Activated CD4-positive, alpha-beta T cell treated with anti-CD3 and anti-CD28 coated beads for 48 hours (primary cell): ENCODE measurements at regions not wholly inside any gene's neighbourhood (a gene's known extent, or its start where the extent isn't known, plus 50 kb on each side); places are given as distances from the start of the nearest gene placed in this dataset.

Source experiments
- DNase-seq: peaks from one replicate; pipeline ENCODE4 v3.0.0-alpha.2; 2020

GRCh38 chr10:128865436-128866195 lies 601.4 kb upstream of the MGMT start:
- DNase-seq, result no peak

DNA sequence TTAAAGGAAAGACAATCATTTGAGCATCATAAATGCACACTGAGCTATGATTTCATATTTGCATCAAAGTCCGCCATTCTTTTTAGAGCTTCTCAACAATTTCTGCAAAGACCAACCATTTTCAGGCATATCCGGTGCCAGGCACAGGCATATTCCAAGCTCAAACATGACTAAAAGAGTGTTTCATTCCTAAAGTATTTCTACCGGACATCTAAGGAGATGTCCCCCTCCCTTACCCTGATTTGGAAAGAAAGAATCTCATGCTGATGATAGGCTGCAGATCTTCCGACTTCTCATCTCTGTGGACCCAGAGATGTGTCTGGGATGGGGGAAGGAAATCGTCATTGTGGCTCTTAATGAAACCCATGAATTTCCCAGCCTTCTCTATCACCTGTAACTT lies 600.5 kb upstream of the MGMT start:
- no peak for DNase-seq

- DNase-seq, result no peak
Observed at GRCh38 chr10:128867210-128867609, 599.8 kb upstream of the MGMT start.

DNA sequence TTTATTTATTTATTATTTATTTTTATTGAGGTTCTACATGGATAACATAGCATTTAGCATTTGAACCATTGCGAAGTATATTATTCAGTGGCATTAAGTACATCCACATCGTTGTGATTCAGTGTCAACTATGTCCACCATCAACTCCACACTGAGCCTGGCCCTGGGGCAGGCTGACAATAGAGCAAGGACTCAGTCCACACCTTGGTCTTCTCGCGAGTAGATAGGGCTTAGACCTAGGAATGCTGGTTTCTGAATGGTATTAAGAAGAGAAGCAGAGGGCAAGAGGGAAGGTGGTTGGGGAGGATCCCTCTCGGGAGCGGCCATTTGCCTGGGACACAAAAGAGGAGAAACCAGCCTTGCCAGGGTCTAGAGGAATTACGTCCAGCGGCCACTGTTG lies 599.2 kb upstream of the MGMT start:
- DNase-seq, result no peak

GRCh38 chr10:128868481-128868880 lies 598.6 kb upstream of the MGMT start:
- DNase-seq, result no peak

DNA sequence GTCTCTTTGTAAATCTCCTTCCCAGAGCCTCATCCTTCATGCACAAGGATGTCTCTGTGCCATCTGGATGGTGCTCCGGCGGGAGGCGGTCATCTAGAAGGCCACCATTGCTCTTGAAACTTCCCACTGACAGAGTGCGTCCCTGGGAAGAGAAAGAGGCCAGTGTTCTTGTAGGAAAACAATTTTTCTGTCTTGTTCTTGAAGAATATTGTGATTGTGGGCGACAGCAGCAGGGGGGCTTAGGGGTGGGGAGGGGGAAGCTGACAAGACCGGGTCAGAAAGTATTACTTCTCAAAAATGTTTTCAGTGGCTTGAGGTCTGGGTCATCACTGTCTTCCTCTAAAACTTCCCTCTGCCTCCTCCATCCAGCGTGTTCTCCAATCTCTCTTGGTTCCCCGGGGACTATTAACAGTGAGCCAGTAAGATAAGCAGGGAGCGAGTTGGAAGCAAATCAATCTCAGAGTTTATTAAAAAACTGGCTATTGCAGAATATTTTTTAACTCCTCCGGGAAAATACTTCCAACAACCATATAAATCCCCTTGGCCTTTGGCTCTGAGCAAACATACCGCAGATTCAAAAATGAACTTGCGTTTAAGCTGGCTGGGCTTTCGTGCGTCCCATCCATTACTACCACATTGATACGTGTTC lies 597.8 kb upstream of the MGMT start:
- no peak for DNase-seq

DNA sequence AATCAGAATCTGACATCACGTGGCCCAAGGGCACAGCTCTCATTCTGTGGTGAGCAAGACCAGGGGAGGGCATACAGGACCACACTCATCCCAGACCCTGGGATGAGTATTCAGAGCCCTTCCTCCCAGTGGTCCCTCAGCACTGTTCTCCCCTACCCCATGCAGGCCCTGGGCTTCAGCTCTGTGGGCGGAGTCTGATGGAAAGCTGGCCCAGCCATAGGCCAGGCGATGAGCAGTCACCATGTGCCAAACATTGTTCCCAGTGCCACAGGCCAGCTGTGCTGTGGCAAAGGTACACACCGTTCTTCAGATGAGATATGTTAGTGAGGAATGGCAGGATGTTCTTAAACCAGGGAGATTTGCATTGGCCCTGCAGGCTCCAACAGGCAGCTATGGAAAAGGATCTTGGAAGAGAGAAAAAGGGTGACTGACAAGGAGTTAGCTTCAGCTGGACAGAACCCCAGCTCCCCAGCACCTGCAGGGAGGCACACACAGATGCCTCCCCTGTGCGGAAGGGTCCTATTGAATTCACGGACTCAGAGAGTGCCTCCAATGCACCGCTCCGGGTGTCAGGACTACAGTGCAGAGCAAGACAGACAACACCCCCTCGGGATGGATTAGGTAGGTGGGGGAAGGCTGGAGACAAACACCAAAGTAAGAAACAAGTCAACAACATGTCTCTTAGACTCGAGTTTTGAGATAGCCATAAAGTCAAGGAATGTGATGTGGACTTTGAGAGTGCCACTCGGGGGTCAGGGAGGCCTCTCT lies 596.0 kb upstream of the MGMT start:
- DNase-seq, result no peak

GRCh38 chr10:128871671-128872231 lies 595.3 kb upstream of the MGMT start:
- DNase-seq, result no peak

DNA sequence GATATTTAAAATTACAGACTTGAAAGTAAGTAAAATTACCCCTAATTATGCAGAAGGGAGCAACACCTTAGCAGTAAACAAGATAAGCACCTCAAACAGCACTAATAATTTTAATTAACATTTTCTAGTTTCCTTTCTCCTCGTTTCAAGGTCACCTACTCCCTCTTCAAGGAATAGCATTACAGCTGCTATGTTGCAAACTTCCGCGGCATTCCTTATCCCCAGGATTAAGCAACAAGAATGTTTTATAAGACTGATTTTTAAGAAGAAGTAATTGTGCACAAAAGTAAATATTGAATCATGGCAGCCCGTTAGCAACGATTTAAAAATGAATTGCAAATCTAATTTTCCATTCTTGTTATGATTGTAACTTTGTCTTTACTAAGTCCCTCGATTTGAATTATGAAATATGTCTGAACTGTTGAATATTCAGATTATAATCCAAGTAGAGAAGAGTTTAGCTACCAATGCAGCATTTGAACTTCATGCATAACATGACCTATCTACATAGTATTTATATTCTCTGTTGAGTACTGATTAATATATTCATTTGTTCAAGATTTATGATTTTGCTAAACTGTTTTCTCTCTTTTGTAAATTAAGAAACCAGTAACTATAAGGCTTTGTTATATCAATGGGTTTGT lies 593.5 kb upstream of the MGMT start:
- no peak for DNase-seq

DNA sequence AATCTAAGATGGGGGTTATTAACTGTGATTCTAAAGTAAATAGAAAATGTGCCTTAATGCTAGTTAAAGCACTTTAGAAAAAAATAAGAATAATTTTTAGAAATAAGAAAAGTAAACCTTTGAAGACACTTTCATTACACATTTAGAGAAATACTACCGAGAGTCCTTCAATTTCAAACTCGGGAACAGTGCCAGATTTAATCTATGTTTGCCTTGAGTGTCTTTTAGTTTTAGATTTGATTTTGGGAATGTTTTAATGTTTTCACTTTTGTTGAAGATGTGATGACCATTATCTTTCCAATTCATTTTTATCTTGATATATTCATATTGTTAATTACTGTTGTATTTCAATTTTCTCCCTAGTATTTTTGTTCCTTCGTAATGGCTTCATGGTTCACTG lies 592.7 kb upstream of the MGMT start:
- DNase-seq, result no peak

DNA sequence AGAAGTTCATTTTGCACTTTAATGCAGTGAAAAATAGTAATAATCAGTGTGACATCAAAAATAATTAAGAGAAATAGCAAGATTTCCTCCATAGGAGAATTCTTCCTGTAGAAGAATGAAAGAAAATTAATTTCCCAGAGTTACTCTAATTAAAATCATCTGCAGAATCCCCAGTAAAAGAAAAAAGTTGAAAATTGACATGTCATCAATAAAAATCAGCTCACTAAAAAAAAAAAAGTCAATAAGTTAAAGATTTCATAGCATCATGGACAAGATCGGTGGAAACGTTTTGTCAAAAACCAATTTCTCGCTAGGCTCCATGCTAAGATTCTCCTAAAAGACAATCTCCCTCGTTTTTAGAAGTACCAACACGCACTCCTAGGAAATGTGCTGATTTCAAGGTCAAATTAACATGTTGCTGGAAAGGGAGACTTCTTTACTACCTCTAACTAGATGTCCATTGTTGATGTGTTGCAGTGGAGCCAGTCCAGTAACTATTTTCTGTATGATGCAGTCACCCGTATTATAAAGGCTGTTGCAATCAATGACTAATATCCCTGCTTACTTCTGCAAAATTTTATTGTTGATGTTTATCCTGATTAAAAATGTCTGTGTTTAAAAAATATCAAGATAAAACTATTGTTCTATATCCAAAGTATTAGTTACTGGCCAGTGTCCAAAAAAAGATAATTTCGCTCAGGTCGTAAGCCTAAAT lies 591.9 kb upstream of the MGMT start:
- DNase-seq, result no peak

- no peak for DNase-seq
Observed at GRCh38 chr10:128875956-128876736, 590.9 kb upstream of the MGMT start.

- no peak for DNase-seq
Observed at GRCh38 chr10:128877141-128877540, 589.9 kb upstream of the MGMT start.

DNA sequence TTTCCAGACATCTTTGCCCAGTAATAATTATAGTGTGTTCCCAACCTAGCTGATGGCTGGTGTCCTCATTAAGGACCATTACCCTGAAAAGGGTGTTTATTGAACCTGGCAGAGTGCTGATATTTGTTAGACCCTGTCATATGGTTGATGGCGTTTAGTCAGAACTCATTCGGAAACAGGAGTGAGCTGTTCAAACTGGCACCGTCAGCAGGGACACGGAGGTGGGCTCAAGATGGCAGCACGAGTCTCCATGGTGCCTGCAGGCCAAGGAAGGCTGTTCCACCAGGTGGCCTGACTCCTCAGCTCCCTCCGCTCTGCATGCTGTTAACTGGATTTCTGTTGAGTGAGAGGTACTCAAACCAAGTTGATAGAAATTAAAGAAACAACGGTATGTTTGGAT lies 589.1 kb upstream of the MGMT start:
- no peak for DNase-seq

DNA sequence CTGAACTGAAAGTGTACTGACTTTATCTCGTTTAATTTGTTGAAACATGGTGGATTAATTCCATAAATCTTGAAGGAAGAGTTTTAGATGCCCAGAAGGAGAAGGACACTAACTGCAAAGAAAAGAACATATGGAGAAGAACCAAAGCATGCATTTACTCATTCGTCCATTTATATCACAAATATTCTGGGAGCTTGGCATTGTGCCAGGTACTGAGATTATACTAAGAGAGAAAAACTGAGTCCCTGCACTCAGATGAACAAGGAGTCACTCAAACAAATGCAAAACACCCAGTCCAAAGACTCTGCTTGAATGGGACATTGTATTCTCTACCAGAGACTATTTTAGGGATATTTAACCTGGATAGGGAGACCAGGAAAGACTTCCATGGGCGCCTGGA lies 588.0 kb upstream of the MGMT start:
- DNase-seq, result no peak

GRCh38 chr10:128879441-128880140 lies 587.5 kb upstream of the MGMT start:
- no peak for DNase-seq

DNA sequence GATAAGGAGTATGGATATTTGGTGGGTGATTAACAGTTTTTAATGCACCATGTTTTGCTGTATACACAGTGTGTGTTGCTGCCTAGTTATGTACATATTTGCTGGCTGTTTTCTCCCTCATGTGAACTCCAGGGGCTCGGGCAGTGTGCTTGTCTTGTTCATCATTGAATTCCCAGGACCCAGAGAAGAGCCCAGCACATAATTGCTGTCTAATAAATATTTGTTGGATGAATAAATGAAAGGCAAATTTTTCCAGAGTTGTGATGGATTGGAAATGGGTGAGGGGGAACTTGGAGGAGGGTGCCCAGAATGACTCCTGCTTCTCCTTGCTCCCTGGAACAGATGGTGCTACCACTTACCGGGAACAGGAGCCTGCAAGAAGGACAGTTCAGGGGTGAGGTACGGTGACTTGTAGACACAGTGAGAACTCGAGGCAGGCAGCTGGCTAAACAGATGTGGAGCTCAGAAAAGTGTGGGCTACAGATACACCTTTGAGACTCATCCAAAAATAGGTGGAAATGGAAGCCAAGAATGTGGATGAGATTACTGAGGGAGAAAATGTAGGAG lies 586.8 kb upstream of the MGMT start:
- DNase-seq, result no peak

DNA sequence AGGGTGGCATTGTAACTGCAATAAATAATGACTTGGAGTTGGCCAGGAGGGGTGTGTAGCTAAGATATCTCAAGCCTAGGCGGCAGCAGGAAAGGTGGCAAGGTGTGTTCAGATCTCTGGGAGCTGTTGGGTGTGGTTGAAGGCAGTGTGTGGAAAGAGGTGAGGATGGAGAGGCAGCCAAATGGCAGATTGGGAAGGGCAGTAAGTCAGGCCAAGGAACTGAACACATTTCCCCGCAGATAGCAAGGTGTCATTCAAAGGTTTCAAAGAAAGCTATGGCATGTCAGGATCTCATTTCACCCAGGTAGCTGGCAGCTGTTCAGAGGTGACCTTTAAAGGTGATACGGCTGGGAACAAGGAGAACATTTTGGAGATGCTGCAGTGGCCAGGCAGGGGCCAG lies 586.0 kb upstream of the MGMT start:
- no peak for DNase-seq

DNA sequence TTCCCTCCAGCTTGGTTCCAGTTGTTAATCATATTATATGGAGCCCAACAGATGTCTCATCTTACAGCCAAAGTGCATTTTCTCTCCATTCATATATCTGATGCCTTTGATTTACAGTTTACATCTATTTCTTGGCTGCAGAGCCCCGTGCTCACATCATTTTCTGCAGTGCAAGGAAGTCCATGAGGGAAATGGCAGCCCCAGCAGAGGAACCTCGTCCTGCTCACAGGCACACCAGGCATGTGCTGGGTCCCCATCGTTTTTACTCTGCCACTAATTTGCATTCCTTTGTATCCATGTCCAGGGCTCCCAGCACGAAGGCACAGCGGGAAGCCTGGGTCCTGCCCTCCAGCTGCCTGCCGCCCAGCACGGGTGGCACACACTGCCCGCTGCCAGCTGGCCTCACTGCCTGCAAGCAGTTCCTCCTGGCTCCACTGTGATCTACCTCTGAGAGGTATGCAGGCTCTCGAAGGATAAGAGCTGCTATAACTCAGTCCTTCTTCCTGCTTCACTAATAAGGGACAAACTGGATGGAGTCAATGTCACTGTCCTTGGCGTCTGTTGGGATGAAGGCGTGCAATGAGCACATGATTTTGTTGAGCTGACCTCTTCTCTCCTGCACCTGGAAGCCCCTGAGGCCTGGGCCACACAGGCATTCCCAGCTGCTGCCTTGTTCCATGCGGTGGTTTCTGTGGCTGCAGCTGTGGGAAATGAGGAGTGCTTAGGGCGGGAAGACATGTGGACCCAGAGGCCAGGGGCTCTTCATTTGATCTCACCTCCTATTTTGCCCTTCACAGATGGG lies 583.6 kb upstream of the MGMT start:
- no peak for DNase-seq

DNA sequence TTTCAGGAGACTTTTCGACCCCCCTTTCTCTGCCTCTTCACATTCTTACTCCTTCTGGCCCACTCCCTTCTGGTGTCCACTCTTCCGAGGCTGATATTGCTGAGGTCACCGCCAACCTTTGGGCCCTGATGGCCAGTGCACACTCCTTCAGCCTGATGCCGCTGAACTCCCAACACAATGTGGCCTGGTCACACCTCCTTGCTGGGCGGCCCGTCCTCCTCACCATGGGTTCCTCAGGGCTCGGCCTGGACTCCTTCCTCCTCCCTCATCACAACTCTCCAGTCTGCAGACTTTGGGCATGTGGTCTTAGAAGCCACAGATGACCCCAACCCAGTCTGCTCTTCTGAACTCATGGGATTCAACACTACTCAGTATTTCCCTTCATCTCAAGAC lies 583.0 kb upstream of the MGMT start:
- DNase-seq, result no peak
